Ovary (tissue), 7 donors: ENCODE measurements at regions not wholly inside any gene's neighbourhood (a gene's known extent, or its start where the extent isn't known, plus 50 kb on each side); places are given as distances from the start of the nearest gene placed in this dataset.

ENCODE experiments used
- DNase-seq, 5 donors: peaks; one replicate each; pipeline ENCODE4 v3.0.0-alpha.2; 2019 to 2020
- H3K27ac ChIP-seq, 2 donors: fragments of 200-600 bp; one replicate each; pipeline versions ENCODE4 v1.5.1 to v1.8.0; 2019 to 2022
- H3K27me3 ChIP-seq: fragments of 200-600 bp; one replicate; pipeline ENCODE4 v1.8.0; 2022
- H3K36me3 ChIP-seq: fragments of 200-600 bp; sonication (generic); one replicate; pipeline ENCODE4 v1.5.1; 2019
- H3K4me1 ChIP-seq: one replicate; pipeline ENCODE4 v1.8.1; 2013; ENCODE audit warnings: mild to moderate bottlenecking, moderate library complexity; ENCODE audit not compliant: insufficient read depth
- H3K4me3 ChIP-seq: fragments of 200-600 bp; sonication (generic); one replicate; pipeline ENCODE4 v1.5.1; 2017
- H3K9me3 ChIP-seq, 2 donors: fragments of 200-600 bp in 1 of 2; sonication (generic) in 1 of 2; one replicate each; pipeline versions ENCODE4 v1.5.1 to v1.8.1; 2013 to 2019; ENCODE audit warnings: mild to moderate bottlenecking in 1 of 2, moderate library complexity in 1 of 2
- EP300 ChIP-seq: sonication (generic); formaldehyde crosslinking; IDR thresholded peaks from one replicate; pipeline ENCODE4 v1.6.1; 2017; ENCODE audit warnings: antibody characterized with exemption
- POLR2A ChIP-seq: fragments of 450-650 bp; IDR thresholded peaks from one replicate; pipeline ENCODE4 v1.6.1; 2017; ENCODE audit warnings: antibody characterized with exemption, mild to moderate bottlenecking, moderate library complexity
- WGBS, 3 donors: extraction: QIAGEN DNeasy Blood & Tissue Kit in 1 of 3; methylation state at CpG; one replicate each; pipeline versions ENCODE4 v1.1.5 to v1.1.7; 2013 to 2017; 5-methylcytosine and 5-hydroxymethylcytosine counted together
- intact Hi-C, 4 donors: fragments of 100-400 bp; cut with DNase I; formaldehyde crosslinking; loops; one replicate each; pipeline versions ENCODE4 v1.11.0 to v1.15.1; 2022 to 2023
- TF ChIP-seq, protein P1 (sequence below), 3 donors: fragments of 450-650 bp in 2 of 3; fragments of 200-600 bp in 1 of 3; IDR thresholded peaks; one replicate each; pipeline versions ENCODE4 v1.5.1 to v1.8.0; 2016 to 2022; ENCODE audit warnings: antibody characterized with exemption in 3 of 3, mild to moderate bottlenecking in 1 of 3
- donor health status: DM: no; HTN: no; CAD: no; lungs with moderate emphysema.
- donor health status: DM: no; HTN: no; CAD: no.
- donor health status: Bipolar disorder and iron deficiency.
- donor health status: DM: no; HTN: no; CAD: no.
- donor health status: DM: yes; HTN: yes; CAD: no.

DNA sequence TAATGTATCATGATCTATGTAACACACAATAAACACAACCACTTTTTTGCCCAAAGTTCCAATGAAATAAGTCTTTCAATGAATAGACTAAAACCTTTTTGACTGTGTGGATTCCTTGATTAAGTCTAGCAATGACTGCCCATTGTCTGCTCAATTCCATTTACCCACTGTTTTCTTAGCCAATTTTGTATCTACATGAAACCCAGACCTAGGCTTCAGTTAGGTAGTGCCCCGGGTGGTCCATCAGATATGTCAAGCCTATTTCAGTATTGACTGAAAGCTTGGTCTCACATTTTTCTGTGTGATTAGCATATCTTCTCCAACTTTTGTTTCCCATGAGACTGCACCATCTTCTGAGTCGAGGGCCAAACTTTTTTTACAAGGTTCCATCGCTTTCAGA is 615.0 kb downstream of the C6orf118 start:
- 92 to 96% (median 93%) methylated on average over 3 of the region's 3 CpGs for WGBS, 3 donors

DNA sequence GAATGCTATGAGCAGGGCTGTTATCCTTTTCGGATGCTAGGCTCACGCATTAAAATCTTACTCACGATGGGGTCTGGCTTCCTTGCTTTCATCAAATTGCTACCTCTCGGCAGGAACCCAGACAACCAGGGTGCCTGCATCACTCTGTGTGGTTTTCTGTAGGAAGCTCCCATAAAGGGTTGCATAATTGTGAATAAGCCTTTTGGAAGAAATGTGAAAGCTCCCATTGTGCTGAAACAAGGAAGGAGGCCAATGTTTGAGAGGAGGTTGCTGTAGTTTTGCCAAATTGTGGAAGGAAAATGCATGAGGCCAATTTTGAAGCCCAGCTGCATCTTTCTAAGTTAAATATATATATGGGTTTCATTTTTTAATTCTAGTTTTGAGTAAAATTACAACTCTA is 615.5 kb downstream of the C6orf118 start:
- H3K4me3 ChIP-seq: no peak overlapping the region
- 26 to 43% (median 38%) methylated on average over 4 of the region's 4 CpGs for WGBS, 3 donors
- no peaks in the 10 kb centered on the region for H3K36me3 ChIP-seq
- intact Hi-C loops: no loop called here
- H3K27me3 ChIP-seq: no peaks in the 10 kb centered on the region
- no peaks in the 10 kb centered on the region for H3K9me3 ChIP-seq
- DNase-seq: no peak
- TF ChIP-seq POLR2A (no peak), EP300 (no peak)
- TF ChIP-seq, protein P1, sequence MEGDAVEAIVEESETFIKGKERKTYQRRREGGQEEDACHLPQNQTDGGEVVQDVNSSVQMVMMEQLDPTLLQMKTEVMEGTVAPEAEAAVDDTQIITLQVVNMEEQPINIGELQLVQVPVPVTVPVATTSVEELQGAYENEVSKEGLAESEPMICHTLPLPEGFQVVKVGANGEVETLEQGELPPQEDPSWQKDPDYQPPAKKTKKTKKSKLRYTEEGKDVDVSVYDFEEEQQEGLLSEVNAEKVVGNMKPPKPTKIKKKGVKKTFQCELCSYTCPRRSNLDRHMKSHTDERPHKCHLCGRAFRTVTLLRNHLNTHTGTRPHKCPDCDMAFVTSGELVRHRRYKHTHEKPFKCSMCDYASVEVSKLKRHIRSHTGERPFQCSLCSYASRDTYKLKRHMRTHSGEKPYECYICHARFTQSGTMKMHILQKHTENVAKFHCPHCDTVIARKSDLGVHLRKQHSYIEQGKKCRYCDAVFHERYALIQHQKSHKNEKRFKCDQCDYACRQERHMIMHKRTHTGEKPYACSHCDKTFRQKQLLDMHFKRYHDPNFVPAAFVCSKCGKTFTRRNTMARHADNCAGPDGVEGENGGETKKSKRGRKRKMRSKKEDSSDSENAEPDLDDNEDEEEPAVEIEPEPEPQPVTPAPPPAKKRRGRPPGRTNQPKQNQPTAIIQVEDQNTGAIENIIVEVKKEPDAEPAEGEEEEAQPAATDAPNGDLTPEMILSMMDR (IDR thresholded peaks at IDR 0.05): no peak
- no peaks in the 10 kb centered on the region for H3K4me1 ChIP-seq
- H3K27ac ChIP-seq: no peak overlapping the region

More for the DNA sequence above, 615.0 kb downstream of the C6orf118 start:
- Histone ChIP-seq H3K9me3 (no peaks in the 10 kb centered on the region), H3K27me3 (no peaks in the 10 kb centered on the region), H3K27ac (no peak overlapping the region), H3K36me3 (no peaks in the 10 kb centered on the region), H3K4me3 (no peak overlapping the region), H3K4me1 (no peaks in the 10 kb centered on the region)
- intact Hi-C loops: no loop called here
- TF ChIP-seq POLR2A (no peak), EP300 (no peak)
- TF ChIP-seq, protein P1 (IDR thresholded peaks at IDR 0.05): no peak
- DNase-seq: no peak

DNA sequence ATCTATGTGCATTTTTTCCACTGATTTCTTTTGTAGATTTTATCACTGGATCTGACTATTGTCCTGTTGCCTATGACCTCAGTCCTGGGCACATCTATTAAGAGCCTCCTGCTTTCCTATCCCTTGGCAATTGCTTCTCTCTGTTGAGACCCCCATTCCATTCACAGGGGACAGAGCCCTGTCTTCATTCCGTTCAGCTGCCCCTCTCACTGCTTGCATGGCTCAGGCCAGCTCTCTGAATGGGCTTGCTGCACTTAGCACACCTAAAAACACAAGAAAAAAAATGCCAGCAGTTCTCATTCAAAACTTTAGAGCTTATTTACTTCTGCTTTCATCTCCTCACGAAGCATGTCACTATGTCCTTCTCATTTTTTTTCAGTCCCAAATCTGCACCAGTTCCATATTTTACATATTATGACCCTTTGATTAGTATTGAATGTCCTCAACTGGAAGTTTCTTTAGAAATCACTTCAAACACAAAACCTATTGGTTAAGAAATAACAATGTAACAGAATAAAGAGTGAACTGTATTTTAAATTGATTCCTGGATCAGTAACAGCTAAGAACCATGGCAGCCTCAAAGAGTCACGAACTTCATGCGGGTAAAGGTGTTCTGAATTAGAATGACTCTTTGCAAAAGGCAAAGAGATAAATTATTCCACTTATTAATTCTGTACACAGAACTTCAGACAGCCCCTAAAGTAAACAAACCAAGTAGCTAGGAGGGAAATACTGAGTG is 616.5 kb downstream of the C6orf118 start:
- no peak overlapping the region for H3K27ac ChIP-seq
- no peak overlapping the region for H3K4me3 ChIP-seq
- WGBS, 3 donors: 66 to 83% (median 70%) methylated on average over 4 of the region's 4 CpGs

DNA sequence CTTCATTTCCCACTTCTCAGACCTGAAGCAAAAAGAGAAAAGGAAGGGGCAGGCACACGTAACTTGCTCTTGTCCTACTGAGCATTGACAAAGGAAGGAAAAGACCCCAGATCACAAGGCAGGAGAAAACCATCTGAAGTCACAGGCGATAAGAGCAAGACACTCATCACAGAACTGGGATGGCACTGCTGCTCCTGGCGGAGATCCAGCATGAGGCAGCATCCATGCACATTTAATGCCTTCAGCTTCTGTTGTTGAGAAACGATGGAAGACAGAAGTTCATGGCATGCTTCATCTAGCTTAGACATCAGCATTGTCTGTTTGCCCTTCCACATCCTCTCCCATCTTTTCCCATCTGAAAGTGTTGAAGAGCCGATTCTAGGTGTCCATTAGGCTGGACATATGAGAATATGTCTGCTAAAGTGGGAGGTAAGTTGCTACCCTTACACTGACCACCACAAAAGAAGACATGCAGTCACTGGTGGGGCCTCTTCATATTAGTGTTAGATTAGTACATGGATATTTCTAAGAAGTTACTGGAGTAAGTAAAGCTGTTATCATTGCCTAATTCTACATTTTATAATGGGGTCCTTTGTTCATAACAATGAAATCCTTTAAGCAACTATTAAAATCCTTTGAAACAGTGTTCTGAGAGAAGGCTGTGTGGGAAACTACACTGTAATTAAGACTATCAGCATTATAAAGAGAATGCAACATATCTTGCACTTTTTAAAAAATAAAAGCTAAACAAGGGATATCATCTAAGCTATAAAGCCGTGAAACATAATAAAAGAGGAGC is 618.5 kb downstream of the C6orf118 start:
- TF ChIP-seq POLR2A (no peak), EP300 (no peak)
- TF ChIP-seq, protein P1 (IDR thresholded peaks at IDR 0.05): no peak
- WGBS, 3 donors: 70 to 89% (median 88%) methylated on average over 6 of the region's 6 CpGs

More for the DNA sequence above, 616.5 kb downstream of the C6orf118 start:
- H3K9me3 ChIP-seq: no peaks in the 10 kb centered on the region
- TF ChIP-seq, protein P1 (IDR thresholded peaks at IDR 0.05): no peak
- TF ChIP-seq POLR2A (no peak), EP300 (no peak)
- DNase-seq: no peak
- no peaks in the 10 kb centered on the region for H3K4me1 ChIP-seq
- H3K27me3 ChIP-seq: no peaks in the 10 kb centered on the region
- intact Hi-C loops: no loop called here
- no peaks in the 10 kb centered on the region for H3K36me3 ChIP-seq

More for the DNA sequence above, 618.5 kb downstream of the C6orf118 start:
- no peak for DNase-seq
- no peaks in the 10 kb centered on the region for H3K36me3 ChIP-seq
- intact Hi-C loops: no loop called here
- no peak overlapping the region for H3K27ac ChIP-seq
- H3K4me1 ChIP-seq: no peaks in the 10 kb centered on the region
- no peaks in the 10 kb centered on the region for H3K27me3 ChIP-seq
- H3K4me3 ChIP-seq: no peak overlapping the region
- no peaks in the 10 kb centered on the region for H3K9me3 ChIP-seq
